ENCODE measurements at regions not wholly inside any gene's neighbourhood (a gene's known extent, or its start where the extent isn't known, plus 50 kb on each side); places are given as distances from the start of the nearest gene placed in this dataset.
"Not testable (repeated sequence)": the region's sequence is repeated elsewhere in the genome, so short reads cannot be mapped to it uniquely, and the experiment has no call there.

- H3K4me3 ChIP-seq (ENCODE audit: low read length); H3K4me1 ChIP-seq (ENCODE audit: control insufficient read depth, insufficient read depth, low read length); DNase-seq; H3K9me3 ChIP-seq (replicated peaks; ENCODE audit: control insufficient read depth, low read depth, low read length); H3K27me3 ChIP-seq (ENCODE audit: control insufficient read depth, insufficient read depth, low read length); H3K36me3 ChIP-seq (ENCODE audit: control insufficient read depth, insufficient read depth, low read length); H3K27ac ChIP-seq (ENCODE audit: low read length): not testable (repeated sequence)
- 58% methylated on average over 11 of the region's 14 CpGs for WGBS (ENCODE audit: insufficient coverage)
Measured at GRCh38 chr1:221284991-221285390, 405.7 kb downstream of the HLX start.

GRCh38 chr1:221285458-221286210 lies 406.4 kb downstream of the HLX start:
- not testable (repeated sequence) for H3K4me1 ChIP-seq (ENCODE audit: control insufficient read depth, insufficient read depth, low read length); H3K27me3 ChIP-seq (ENCODE audit: control insufficient read depth, insufficient read depth, low read length); H3K27ac ChIP-seq (ENCODE audit: low read length); DNase-seq; H3K9me3 ChIP-seq (replicated peaks; ENCODE audit: control insufficient read depth, low read depth, low read length); H3K36me3 ChIP-seq (ENCODE audit: control insufficient read depth, insufficient read depth, low read length); H3K4me3 ChIP-seq (ENCODE audit: low read length)
- WGBS (ENCODE audit: insufficient coverage): 96% methylated on average over 38 of the region's 45 CpGs

DNA sequence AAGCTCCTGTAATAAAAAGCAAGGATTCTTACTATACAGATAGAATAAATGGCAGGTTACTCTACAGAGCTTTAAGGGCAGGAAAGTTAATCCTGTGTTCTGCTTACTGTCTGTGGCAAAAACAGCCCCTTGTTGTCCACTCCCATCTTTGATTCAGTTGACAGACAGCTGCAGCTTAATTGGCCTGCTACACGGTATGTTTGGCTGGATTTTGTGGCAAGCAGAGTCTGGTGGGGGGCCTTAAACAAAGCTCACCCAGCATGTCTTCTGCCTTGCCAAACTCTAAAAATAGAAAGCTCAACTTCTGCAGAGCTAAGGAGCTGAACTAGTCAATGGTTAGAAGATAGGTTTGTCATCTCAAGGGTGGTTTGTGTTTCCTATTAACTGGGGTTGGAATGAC lies 407.2 kb downstream of the HLX start:
- peak; percentile 31 for DNase-seq
- 0% methylated on average over 1 of the region's 1 CpG for WGBS (ENCODE audit: insufficient coverage)

GRCh38 chr1:221289103-221289502 lies 409.9 kb downstream of the HLX start:
- DNase-seq: no peak
- no peak overlapping the region for H3K27ac ChIP-seq (ENCODE audit: low read length)
- H3K27me3 ChIP-seq (ENCODE audit: control insufficient read depth, insufficient read depth, low read length): no peaks in the 10 kb centered on the region
- no peaks in the 10 kb centered on the region for H3K36me3 ChIP-seq (ENCODE audit: control insufficient read depth, insufficient read depth, low read length)
- WGBS (ENCODE audit: insufficient coverage): no CpG with 5 or more reads among the region's 2 CpGs
- H3K9me3 ChIP-seq (replicated peaks; ENCODE audit: control insufficient read depth, low read depth, low read length): no peaks in the 10 kb centered on the region
- no peak overlapping the region for H3K4me3 ChIP-seq (ENCODE audit: low read length)
- H3K4me1 ChIP-seq (ENCODE audit: control insufficient read depth, insufficient read depth, low read length): no peaks in the 10 kb centered on the region

More for the DNA sequence above, 407.2 kb downstream of the HLX start:
- H3K27me3 ChIP-seq (ENCODE audit: control insufficient read depth, insufficient read depth, low read length): no peaks in the 10 kb centered on the region
- no peak overlapping the region for H3K27ac ChIP-seq (ENCODE audit: low read length)
- no peaks in the 10 kb centered on the region for H3K4me1 ChIP-seq (ENCODE audit: control insufficient read depth, insufficient read depth, low read length)
- no peaks in the 10 kb centered on the region for H3K9me3 ChIP-seq (replicated peaks; ENCODE audit: control insufficient read depth, low read depth, low read length)
- no peaks in the 10 kb centered on the region for H3K36me3 ChIP-seq (ENCODE audit: control insufficient read depth, insufficient read depth, low read length)
- no peak overlapping the region for H3K4me3 ChIP-seq (ENCODE audit: low read length)

DNA sequence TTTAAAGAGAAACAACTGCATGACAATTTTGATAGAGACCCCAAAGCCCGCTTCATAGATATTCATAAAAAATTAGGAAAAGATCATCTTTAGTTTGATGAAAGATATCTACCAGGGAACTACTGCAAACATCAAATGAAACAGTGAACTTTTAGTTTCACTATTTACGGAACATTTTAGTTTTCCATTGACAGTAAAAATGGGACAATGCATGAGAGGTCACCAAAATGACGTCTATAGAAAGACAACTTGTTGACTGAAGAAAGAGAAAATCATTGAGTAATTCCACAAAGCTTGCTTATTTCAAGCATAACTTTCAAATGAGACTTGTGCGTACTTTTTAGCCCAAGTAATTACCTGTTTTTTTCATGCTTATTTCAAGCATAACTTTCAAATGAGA lies 411.4 kb downstream of the HLX start:
- H3K4me1 ChIP-seq (ENCODE audit: control insufficient read depth, insufficient read depth, low read length): no peaks in the 10 kb centered on the region
- H3K27me3 ChIP-seq (ENCODE audit: control insufficient read depth, insufficient read depth, low read length): no peaks in the 10 kb centered on the region
- H3K9me3 ChIP-seq (replicated peaks; ENCODE audit: control insufficient read depth, low read depth, low read length): no peaks in the 10 kb centered on the region
- WGBS (ENCODE audit: insufficient coverage): no CpG with 5 or more reads among the region's 4 CpGs
- DNase-seq: no peak
- no peaks in the 10 kb centered on the region for H3K36me3 ChIP-seq (ENCODE audit: control insufficient read depth, insufficient read depth, low read length)
- H3K27ac ChIP-seq (ENCODE audit: low read length): no peak overlapping the region
- no peak overlapping the region for H3K4me3 ChIP-seq (ENCODE audit: low read length)

GRCh38 chr1:221291113-221291512 lies 411.9 kb downstream of the HLX start:
- no peaks in the 10 kb centered on the region for H3K27me3 ChIP-seq (ENCODE audit: control insufficient read depth, insufficient read depth, low read length)

DNA sequence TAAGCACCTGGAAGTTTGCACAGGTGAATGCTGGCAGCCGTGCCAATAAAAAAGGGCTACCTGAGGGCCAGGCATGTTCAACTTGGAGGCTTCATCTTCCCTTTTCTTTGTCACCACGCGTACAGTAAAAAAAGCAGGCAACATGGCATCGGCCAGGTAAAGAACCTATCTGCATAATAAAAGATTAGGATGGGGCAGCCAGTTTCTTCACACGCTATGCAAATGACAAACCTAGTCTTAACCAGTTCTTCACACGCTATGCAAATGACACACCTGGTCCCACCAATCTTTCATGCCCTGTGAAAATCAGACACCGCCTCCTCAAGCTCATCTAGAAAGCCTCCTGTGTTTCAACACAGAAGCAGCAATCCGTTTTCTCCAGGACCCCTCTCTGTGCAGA lies 413.4 kb downstream of the HLX start:
- Histone ChIP-seq H3K36me3 (ENCODE audit: control insufficient read depth, insufficient read depth, low read length) (no peaks in the 10 kb centered on the region), H3K27me3 (ENCODE audit: control insufficient read depth, insufficient read depth, low read length) (no peaks in the 10 kb centered on the region), H3K9me3 (replicated peaks; ENCODE audit: control insufficient read depth, low read depth, low read length) (no peaks in the 10 kb centered on the region), H3K27ac (ENCODE audit: low read length) (no peak overlapping the region), H3K4me3 (ENCODE audit: low read length) (no peak overlapping the region), H3K4me1 (ENCODE audit: control insufficient read depth, insufficient read depth, low read length) (no peaks in the 10 kb centered on the region)
- no peak for DNase-seq
- 71% methylated on average over 6 of the region's 8 CpGs for WGBS (ENCODE audit: insufficient coverage)

More at GRCh38 chr1:221291113-221291512, 411.9 kb downstream of the HLX start:
- Histone ChIP-seq H3K27ac (ENCODE audit: low read length) (no peak overlapping the region), H3K4me1 (ENCODE audit: control insufficient read depth, insufficient read depth, low read length) (no peaks in the 10 kb centered on the region), H3K9me3 (replicated peaks; ENCODE audit: control insufficient read depth, low read depth, low read length) (no peaks in the 10 kb centered on the region), H3K36me3 (ENCODE audit: control insufficient read depth, insufficient read depth, low read length) (no peaks in the 10 kb centered on the region), H3K4me3 (ENCODE audit: low read length) (no peak overlapping the region)
- no CpG with 5 or more reads among the region's 5 CpGs for WGBS (ENCODE audit: insufficient coverage)
- no peak for DNase-seq

- no peaks in the 10 kb centered on the region for H3K4me1 ChIP-seq (ENCODE audit: control insufficient read depth, insufficient read depth, low read length)
- no peak overlapping the region for H3K4me3 ChIP-seq (ENCODE audit: low read length)
- H3K27ac ChIP-seq (ENCODE audit: low read length): no peak overlapping the region
- no peaks in the 10 kb centered on the region for H3K27me3 ChIP-seq (ENCODE audit: control insufficient read depth, insufficient read depth, low read length)
- no peaks in the 10 kb centered on the region for H3K36me3 ChIP-seq (ENCODE audit: control insufficient read depth, insufficient read depth, low read length)
- H3K9me3 ChIP-seq (replicated peaks; ENCODE audit: control insufficient read depth, low read depth, low read length): no peaks in the 10 kb centered on the region
- no peak for DNase-seq
- WGBS (ENCODE audit: insufficient coverage): 100% methylated on average over 1 of the region's 2 CpGs
Measured at GRCh38 chr1:221294242-221294641, 415.0 kb downstream of the HLX start.

- Histone ChIP-seq H3K27me3 (ENCODE audit: control insufficient read depth, insufficient read depth, low read length) (no peaks in the 10 kb centered on the region), H3K27ac (ENCODE audit: low read length) (no peak overlapping the region), H3K4me1 (ENCODE audit: control insufficient read depth, insufficient read depth, low read length) (no peaks in the 10 kb centered on the region), H3K36me3 (ENCODE audit: control insufficient read depth, insufficient read depth, low read length) (no peaks in the 10 kb centered on the region), H3K4me3 (ENCODE audit: low read length) (no peak overlapping the region), H3K9me3 (replicated peaks; ENCODE audit: control insufficient read depth, low read depth, low read length) (no peaks in the 10 kb centered on the region)
- WGBS (ENCODE audit: insufficient coverage): no CpG with 5 or more reads among the region's 1 CpG
- DNase-seq: no peak
Measured at GRCh38 chr1:221302357-221302756, 423.1 kb downstream of the HLX start.

GRCh38 chr1:221302810-221303209 lies 423.6 kb downstream of the HLX start:
- DNase-seq: no peak
- H3K36me3 ChIP-seq (ENCODE audit: control insufficient read depth, insufficient read depth, low read length): no peaks in the 10 kb centered on the region
- H3K4me3 ChIP-seq (ENCODE audit: low read length): no peak overlapping the region
- no CpG with 5 or more reads among the region's 1 CpG for WGBS (ENCODE audit: insufficient coverage)
- H3K9me3 ChIP-seq (replicated peaks; ENCODE audit: control insufficient read depth, low read depth, low read length): no peaks in the 10 kb centered on the region
- no peak overlapping the region for H3K27ac ChIP-seq (ENCODE audit: low read length)
- no peaks in the 10 kb centered on the region for H3K27me3 ChIP-seq (ENCODE audit: control insufficient read depth, insufficient read depth, low read length)
- H3K4me1 ChIP-seq (ENCODE audit: control insufficient read depth, insufficient read depth, low read length): no peaks in the 10 kb centered on the region

- Histone ChIP-seq H3K27ac (ENCODE audit: low read length) (no peak overlapping the region), H3K4me1 (ENCODE audit: control insufficient read depth, insufficient read depth, low read length) (no peaks in the 10 kb centered on the region), H3K27me3 (ENCODE audit: control insufficient read depth, insufficient read depth, low read length) (no peaks in the 10 kb centered on the region), H3K4me3 (ENCODE audit: low read length) (no peak overlapping the region), H3K9me3 (replicated peaks; ENCODE audit: control insufficient read depth, low read depth, low read length) (no peaks in the 10 kb centered on the region), H3K36me3 (ENCODE audit: control insufficient read depth, insufficient read depth, low read length) (no peaks in the 10 kb centered on the region)
- no CpG with 5 or more reads among the region's 1 CpG for WGBS (ENCODE audit: insufficient coverage)
- no peak for DNase-seq
Measured at GRCh38 chr1:221303623-221304022, 424.4 kb downstream of the HLX start.
